ENCODE measurements at regions not wholly inside any gene's neighbourhood (a gene's known extent, or its start where the extent isn't known, plus 50 kb on each side); places are given as distances from the start of the nearest gene placed in this dataset.
"Not testable (repeated sequence)": the region's sequence is repeated elsewhere in the genome, so short reads cannot be mapped to it uniquely, and the experiment has no call there.

GRCh38 chr5:67643536-67643935 is 446.9 kb upstream of the CD180 start:
- no peak for DNase-seq (ENCODE audit: low read depth in 2 of 2)

GRCh38 chr5:67639976-67640375 is 443.4 kb upstream of the CD180 start:
- DNase-seq (ENCODE audit: low read depth in 2 of 2): no peak

- no peak for DNase-seq (ENCODE audit: low read depth in 2 of 2)
These were observed 442.7 kb upstream of the CD180 start for GRCh38 chr5:67639313-67639712.

- no peak for DNase-seq (ENCODE audit: low read depth in 2 of 2)
These were observed 440.4 kb upstream of the CD180 start for GRCh38 chr5:67636850-67637524.

GRCh38 chr5:67636091-67636490 is 439.5 kb upstream of the CD180 start:
- no peak for DNase-seq (ENCODE audit: low read depth in 2 of 2)

GRCh38 chr5:67627079-67627478 is 430.5 kb upstream of the CD180 start:
- not testable (repeated sequence) for DNase-seq (ENCODE audit: low read depth in 2 of 2)

- no peak for DNase-seq (ENCODE audit: low read depth in 2 of 2)
These were observed 426.5 kb upstream of the CD180 start for GRCh38 chr5:67623078-67623477.

GRCh38 chr5:67620424-67621397 is 424.1 kb upstream of the CD180 start:
- DNase-seq (ENCODE audit: low read depth in 2 of 2): no peak

GRCh38 chr5:67619636-67620035 is 423.0 kb upstream of the CD180 start:
- DNase-seq (ENCODE audit: low read depth in 2 of 2): no peak

- no peak for DNase-seq (ENCODE audit: low read depth in 2 of 2)
These were observed 422.6 kb upstream of the CD180 start for GRCh38 chr5:67619235-67619634.

GRCh38 chr5:67617051-67617450 is 420.5 kb upstream of the CD180 start:
- DNase-seq (ENCODE audit: low read depth in 2 of 2): no peak

GRCh38 chr5:67612961-67613360 is 416.4 kb upstream of the CD180 start:
- DNase-seq (ENCODE audit: low read depth in 2 of 2): no peak

GRCh38 chr5:67610186-67610912 is 413.8 kb upstream of the CD180 start:
- DNase-seq (ENCODE audit: low read depth in 2 of 2): no peak

- no peak for DNase-seq (ENCODE audit: low read depth in 2 of 2)
These were observed 411.4 kb upstream of the CD180 start for GRCh38 chr5:67607958-67608357.

GRCh38 chr5:67606586-67606947 is 410.0 kb upstream of the CD180 start:
- DNase-seq (ENCODE audit: low read depth in 2 of 2): no peak

- DNase-seq (ENCODE audit: low read depth in 2 of 2): no peak
These were observed 409.4 kb upstream of the CD180 start for GRCh38 chr5:67605730-67606585.

GRCh38 chr5:67591491-67591890 is 394.9 kb upstream of the CD180 start:
- DNase-seq (ENCODE audit: low read depth in 2 of 2): no peak

- DNase-seq (ENCODE audit: low read depth in 2 of 2): no peak
These were observed 391.8 kb upstream of the CD180 start for GRCh38 chr5:67588389-67588788.

GRCh38 chr5:67581203-67581602 is 384.6 kb upstream of the CD180 start:
- no peak for DNase-seq (ENCODE audit: low read depth in 2 of 2)

GRCh38 chr5:67578011-67578410 is 381.4 kb upstream of the CD180 start:
- DNase-seq (ENCODE audit: low read depth in 2 of 2): no peak

- DNase-seq (ENCODE audit: low read depth in 2 of 2): no peak
These were observed 380.8 kb upstream of the CD180 start for GRCh38 chr5:67577424-67577823.
